ENCODE measurements at regions not wholly inside any gene's neighbourhood (a gene's known extent, or its start where the extent isn't known, plus 50 kb on each side); places are given as distances from the start of the nearest gene placed in this dataset.

DNA sequence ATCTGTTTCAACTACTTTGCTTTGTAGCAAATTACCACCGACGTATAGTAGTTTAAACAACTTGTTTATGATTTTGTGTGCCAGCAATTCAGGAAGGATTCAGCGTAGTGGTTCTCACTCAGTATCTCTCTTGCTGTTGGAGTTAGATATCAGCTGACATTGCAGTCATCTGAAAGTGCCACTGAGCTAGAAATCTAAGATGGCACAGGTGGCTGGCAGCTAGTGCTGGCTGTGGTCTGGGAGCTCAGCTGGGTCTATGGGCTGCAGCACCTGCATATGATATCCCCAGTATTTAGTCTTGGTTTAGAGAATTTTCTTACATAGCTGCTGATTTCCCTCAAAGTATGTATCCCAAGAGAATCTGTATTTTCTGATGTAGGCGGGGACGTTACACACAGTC lies 235.6 kb downstream of the SCG2 start:
- Histone ChIP-seq H3K9me3 (ENCODE audit: low read length) (no peaks in the 10 kb centered on the region), H2AFZ (ENCODE audit: low read length) (no peak overlapping the region), H3K79me2 (ENCODE audit: low read length) (no peaks in the 10 kb centered on the region), H3K4me1 (ENCODE audit: low read length) (no peaks in the 10 kb centered on the region), H3K4me2 (ENCODE audit: low read depth, low read length, poor library complexity, severe bottlenecking) (no peak overlapping the region), H4K20me1 (ENCODE audit: insufficient read depth, low read depth, low read length) (no peaks in the 10 kb centered on the region), H3K27ac (ENCODE audit: low read length) (no peak overlapping the region), H3K4me3 (ENCODE audit: low read length) (no peak overlapping the region), H3K27me3 (ENCODE audit: low read length) (0 out of 2 replicates have a peak, but pooled peaks cover 4% of the 10 kb centered on the region), H3K9me2 (replicated peaks; ENCODE audit: insufficient read depth, low read length) (no peaks in the 10 kb centered on the region), H3K36me3 (ENCODE audit: insufficient read depth, low read length) (no peaks in the 10 kb centered on the region), H3K9ac (ENCODE audit: low read length) (no peak overlapping the region)
- no peak for DNase-seq

DNA sequence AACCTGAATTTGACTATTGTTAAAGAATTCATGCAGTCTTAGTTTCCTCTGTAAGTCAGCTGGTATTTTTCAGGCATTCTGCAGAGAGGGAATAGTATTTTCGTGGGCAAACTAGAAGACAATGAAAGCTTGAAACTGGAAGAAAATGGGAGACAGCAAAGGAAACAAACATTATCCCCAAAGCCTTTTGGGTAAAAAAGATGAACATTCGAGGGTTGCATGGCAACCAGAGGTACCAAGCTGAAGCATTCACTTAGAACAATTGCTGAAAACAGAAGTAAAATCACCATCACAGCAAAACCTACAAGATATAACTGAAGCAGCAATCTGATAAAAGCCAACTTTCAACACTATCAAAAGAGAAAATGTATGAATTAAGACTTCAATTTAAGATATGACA lies 233.7 kb downstream of the SCG2 start:
- Histone ChIP-seq H2AFZ (ENCODE audit: low read length) (no peak overlapping the region), H4K20me1 (ENCODE audit: insufficient read depth, low read depth, low read length) (no peaks in the 10 kb centered on the region), H3K36me3 (ENCODE audit: insufficient read depth, low read length) (no peaks in the 10 kb centered on the region), H3K4me2 (ENCODE audit: low read depth, low read length, poor library complexity, severe bottlenecking) (no peak overlapping the region), H3K27me3 (ENCODE audit: low read length) (0 out of 2 replicates have a peak, but pooled peaks cover 4% of the 10 kb centered on the region), H3K79me2 (ENCODE audit: low read length) (no peaks in the 10 kb centered on the region), H3K9me3 (ENCODE audit: low read length) (no peaks in the 10 kb centered on the region), H3K27ac (ENCODE audit: low read length) (no peak overlapping the region), H3K4me1 (ENCODE audit: low read length) (no peaks in the 10 kb centered on the region), H3K9ac (ENCODE audit: low read length) (no peak overlapping the region), H3K9me2 (replicated peaks; ENCODE audit: insufficient read depth, low read length) (no peaks in the 10 kb centered on the region), H3K4me3 (ENCODE audit: low read length) (no peak overlapping the region)
- DNase-seq: no peak

DNA sequence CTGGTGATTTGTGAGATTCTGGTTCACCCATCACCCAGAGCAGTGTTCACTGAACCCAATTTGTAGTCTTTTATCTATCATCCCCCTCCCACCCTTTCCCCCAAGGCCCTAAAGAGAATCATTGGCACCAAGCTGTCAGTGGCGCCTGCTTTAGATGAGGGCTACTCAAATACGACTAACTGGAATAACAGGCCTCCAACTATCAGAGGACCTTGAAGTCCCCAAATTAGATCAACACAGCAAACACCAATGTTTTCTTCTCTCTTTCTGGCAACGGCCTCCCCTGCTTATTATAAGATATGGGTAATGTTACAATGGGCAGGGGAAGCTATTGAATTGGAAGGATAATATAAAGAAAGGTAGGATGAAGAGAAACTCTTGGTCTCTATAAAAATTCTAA lies 232.3 kb downstream of the SCG2 start:
- Histone ChIP-seq H3K9me3 (ENCODE audit: low read length) (no peaks in the 10 kb centered on the region), H2AFZ (ENCODE audit: low read length) (no peak overlapping the region), H3K27me3 (ENCODE audit: low read length) (no peaks in the 10 kb centered on the region), H3K36me3 (ENCODE audit: insufficient read depth, low read length) (no peaks in the 10 kb centered on the region), H3K27ac (ENCODE audit: low read length) (no peak overlapping the region), H3K79me2 (ENCODE audit: low read length) (no peaks in the 10 kb centered on the region), H3K4me2 (ENCODE audit: low read depth, low read length, poor library complexity, severe bottlenecking) (no peak overlapping the region), H3K9ac (ENCODE audit: low read length) (no peak overlapping the region), H3K4me1 (ENCODE audit: low read length) (no peaks in the 10 kb centered on the region), H3K4me3 (ENCODE audit: low read length) (no peak overlapping the region), H3K9me2 (replicated peaks; ENCODE audit: insufficient read depth, low read length) (no peaks in the 10 kb centered on the region), H4K20me1 (ENCODE audit: insufficient read depth, low read depth, low read length) (no peaks in the 10 kb centered on the region)
- DNase-seq: no peak

DNA sequence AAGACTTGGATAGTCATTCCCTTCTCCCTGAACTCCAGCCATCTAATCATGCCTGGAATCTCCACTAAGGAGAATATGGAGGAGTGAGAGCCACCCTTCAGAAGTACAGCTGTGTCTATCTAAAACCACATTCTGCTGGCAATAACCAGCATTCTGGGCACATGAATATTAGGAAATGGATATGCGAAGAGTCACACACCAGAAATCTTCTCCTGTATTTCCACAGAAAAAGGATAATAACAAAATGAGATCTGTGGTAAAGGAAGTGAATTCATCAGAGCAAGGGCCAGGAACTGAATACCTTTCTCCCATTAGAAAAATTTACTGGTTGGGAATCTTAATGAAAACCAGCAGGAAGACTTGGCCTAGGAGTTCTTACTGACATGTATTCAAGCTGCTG lies 218.8 kb downstream of the SCG2 start:
- no peak overlapping the region for H2AFZ ChIP-seq (ENCODE audit: low read length)

DNA sequence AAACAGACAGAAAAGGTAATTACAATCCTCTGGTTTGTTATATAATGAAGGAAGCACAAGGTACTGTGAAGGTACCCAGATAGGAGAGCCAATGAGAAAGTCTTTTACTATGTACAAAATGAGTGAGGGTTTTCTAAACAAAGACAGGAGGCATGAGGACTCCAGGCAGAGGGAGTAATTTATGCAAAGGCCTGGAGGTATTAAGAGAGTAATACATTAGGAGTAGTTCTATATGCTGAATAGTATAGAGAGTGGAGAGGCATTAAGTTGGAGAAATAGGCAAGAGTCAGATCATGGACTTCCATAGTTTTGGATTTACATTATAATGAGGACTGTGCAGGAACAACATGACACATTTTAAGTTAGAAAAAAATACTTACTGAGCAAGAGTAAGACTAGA lies 216.0 kb downstream of the SCG2 start:
- Histone ChIP-seq H3K9me2 (replicated peaks; ENCODE audit: insufficient read depth, low read length) (no peaks in the 10 kb centered on the region), H3K27ac (ENCODE audit: low read length) (no peak overlapping the region), H3K36me3 (ENCODE audit: insufficient read depth, low read length) (no peaks in the 10 kb centered on the region), H3K27me3 (ENCODE audit: low read length) (no peaks in the 10 kb centered on the region), H2AFZ (ENCODE audit: low read length) (no peak overlapping the region), H3K4me3 (ENCODE audit: low read length) (no peak overlapping the region), H3K9me3 (ENCODE audit: low read length) (no peaks in the 10 kb centered on the region), H3K4me1 (ENCODE audit: low read length) (no peaks in the 10 kb centered on the region), H3K79me2 (ENCODE audit: low read length) (no peaks in the 10 kb centered on the region), H3K9ac (ENCODE audit: low read length) (no peak overlapping the region), H4K20me1 (ENCODE audit: insufficient read depth, low read depth, low read length) (no peaks in the 10 kb centered on the region), H3K4me2 (ENCODE audit: low read depth, low read length, poor library complexity, severe bottlenecking) (no peak overlapping the region)
- DNase-seq: no peak

More for the DNA sequence above, 218.8 kb downstream of the SCG2 start:
- Histone ChIP-seq H3K4me1 (ENCODE audit: low read length) (no peaks in the 10 kb centered on the region), H3K79me2 (ENCODE audit: low read length) (no peaks in the 10 kb centered on the region), H3K9me2 (replicated peaks; ENCODE audit: insufficient read depth, low read length) (no peaks in the 10 kb centered on the region), H3K4me3 (ENCODE audit: low read length) (no peak overlapping the region), H4K20me1 (ENCODE audit: insufficient read depth, low read depth, low read length) (no peaks in the 10 kb centered on the region), H3K4me2 (ENCODE audit: low read depth, low read length, poor library complexity, severe bottlenecking) (no peak overlapping the region), H3K9me3 (ENCODE audit: low read length) (no peaks in the 10 kb centered on the region), H3K27me3 (ENCODE audit: low read length) (no peaks in the 10 kb centered on the region), H3K27ac (ENCODE audit: low read length) (no peak overlapping the region), H3K9ac (ENCODE audit: low read length) (no peak overlapping the region), H3K36me3 (ENCODE audit: insufficient read depth, low read length) (no peaks in the 10 kb centered on the region)
- no peak for DNase-seq

DNA sequence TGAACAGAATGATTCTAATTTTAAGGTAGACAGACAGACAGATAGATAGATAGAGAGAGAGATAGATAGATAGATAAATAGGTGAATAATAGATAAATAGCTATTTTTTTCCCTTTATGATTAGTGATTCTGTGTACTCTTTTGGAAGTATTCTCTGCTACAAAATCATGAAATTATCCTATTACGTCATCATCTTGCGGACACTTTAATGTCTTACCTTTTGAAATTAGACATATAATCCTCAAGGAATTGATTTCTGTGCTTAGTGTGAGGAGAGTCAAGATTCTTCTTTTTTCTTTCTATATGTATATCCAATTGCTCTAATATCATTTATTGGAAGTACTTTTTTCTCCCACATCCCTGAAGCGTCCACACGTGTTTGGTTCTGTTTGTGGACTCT lies 215.2 kb downstream of the SCG2 start:
- no peaks in the 10 kb centered on the region for H3K4me1 ChIP-seq (ENCODE audit: low read length)
- H3K4me3 ChIP-seq (ENCODE audit: low read length): no peak overlapping the region
- no peak overlapping the region for H3K27ac ChIP-seq (ENCODE audit: low read length)
- no peaks in the 10 kb centered on the region for H3K36me3 ChIP-seq (ENCODE audit: insufficient read depth, low read length)
- H4K20me1 ChIP-seq (ENCODE audit: insufficient read depth, low read depth, low read length): no peaks in the 10 kb centered on the region
- H3K27me3 ChIP-seq (ENCODE audit: low read length): no peaks in the 10 kb centered on the region
- H3K9me3 ChIP-seq (ENCODE audit: low read length): no peaks in the 10 kb centered on the region
- H3K9ac ChIP-seq (ENCODE audit: low read length): no peak overlapping the region
- no peak overlapping the region for H3K4me2 ChIP-seq (ENCODE audit: low read depth, low read length, poor library complexity, severe bottlenecking)
- no peaks in the 10 kb centered on the region for H3K9me2 ChIP-seq (replicated peaks; ENCODE audit: insufficient read depth, low read length)
- H3K79me2 ChIP-seq (ENCODE audit: low read length): no peaks in the 10 kb centered on the region
- H2AFZ ChIP-seq (ENCODE audit: low read length): no peak overlapping the region
- no peak for DNase-seq

DNA sequence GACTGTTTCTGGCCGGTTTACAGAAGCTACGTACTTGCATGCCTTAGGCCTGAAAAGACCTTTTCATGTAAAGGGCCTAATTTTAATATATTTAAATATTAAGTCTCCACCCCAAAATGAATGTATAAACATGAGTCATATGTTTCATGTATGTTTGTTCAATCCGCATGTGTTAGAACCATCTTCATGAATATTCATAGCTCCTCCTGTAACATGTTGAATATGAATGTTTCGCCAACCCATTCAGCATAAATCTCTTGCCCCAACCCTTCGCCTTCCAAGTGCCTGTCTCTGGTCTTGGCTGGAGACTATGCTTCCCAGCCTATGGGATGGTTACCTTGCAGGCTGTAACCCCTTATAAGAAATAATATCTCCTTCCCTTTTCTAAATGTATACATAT lies 212.5 kb downstream of the SCG2 start:
- H3K4me1 ChIP-seq (ENCODE audit: low read length): no peaks in the 10 kb centered on the region
- no peak overlapping the region for H2AFZ ChIP-seq (ENCODE audit: low read length)
- no peaks in the 10 kb centered on the region for H3K9me3 ChIP-seq (ENCODE audit: low read length)
- no peak for DNase-seq
- H3K4me3 ChIP-seq (ENCODE audit: low read length): no peak overlapping the region
- H3K9me2 ChIP-seq (replicated peaks; ENCODE audit: insufficient read depth, low read length): no peaks in the 10 kb centered on the region
- H3K79me2 ChIP-seq (ENCODE audit: low read length): no peaks in the 10 kb centered on the region
- H3K27ac ChIP-seq (ENCODE audit: low read length): no peak overlapping the region
- H4K20me1 ChIP-seq (ENCODE audit: insufficient read depth, low read depth, low read length): no peaks in the 10 kb centered on the region
- no peak overlapping the region for H3K4me2 ChIP-seq (ENCODE audit: low read depth, low read length, poor library complexity, severe bottlenecking)
- H3K36me3 ChIP-seq (ENCODE audit: insufficient read depth, low read length): no peaks in the 10 kb centered on the region
- no peaks in the 10 kb centered on the region for H3K27me3 ChIP-seq (ENCODE audit: low read length)
- H3K9ac ChIP-seq (ENCODE audit: low read length): no peak overlapping the region

DNA sequence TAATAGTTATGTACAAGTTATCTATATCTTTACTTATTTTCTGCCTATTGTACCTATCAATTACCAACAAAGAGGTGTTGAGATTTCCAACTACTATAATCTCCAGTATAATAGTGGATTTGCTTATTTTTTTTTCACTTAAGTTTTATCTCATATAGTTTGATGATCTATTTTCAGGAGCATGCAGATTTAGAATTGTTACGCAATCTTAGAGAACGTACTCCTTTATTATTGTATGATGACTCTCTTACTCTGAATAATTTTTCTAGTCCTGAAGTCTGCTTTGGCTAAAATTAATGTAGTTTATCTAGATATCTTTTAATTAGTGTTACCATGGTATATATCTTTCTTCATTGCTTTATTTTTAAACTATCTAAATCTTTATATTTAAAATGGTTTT lies 205.2 kb downstream of the SCG2 start:
- H3K9me2 ChIP-seq (replicated peaks; ENCODE audit: insufficient read depth, low read length): no peaks in the 10 kb centered on the region
- no peak overlapping the region for H3K4me2 ChIP-seq (ENCODE audit: low read depth, low read length, poor library complexity, severe bottlenecking)
- H3K27ac ChIP-seq (ENCODE audit: low read length): no peak overlapping the region
- no peaks in the 10 kb centered on the region for H3K27me3 ChIP-seq (ENCODE audit: low read length)
- H3K4me3 ChIP-seq (ENCODE audit: low read length): no peak overlapping the region
- H3K9ac ChIP-seq (ENCODE audit: low read length): no peak overlapping the region
- DNase-seq: no peak
- no peaks in the 10 kb centered on the region for H3K4me1 ChIP-seq (ENCODE audit: low read length)
- H3K9me3 ChIP-seq (ENCODE audit: low read length): no peaks in the 10 kb centered on the region
- H4K20me1 ChIP-seq (ENCODE audit: insufficient read depth, low read depth, low read length): no peaks in the 10 kb centered on the region
- H3K36me3 ChIP-seq (ENCODE audit: insufficient read depth, low read length): no peaks in the 10 kb centered on the region
- no peak overlapping the region for H2AFZ ChIP-seq (ENCODE audit: low read length)
- H3K79me2 ChIP-seq (ENCODE audit: low read length): no peaks in the 10 kb centered on the region

DNA sequence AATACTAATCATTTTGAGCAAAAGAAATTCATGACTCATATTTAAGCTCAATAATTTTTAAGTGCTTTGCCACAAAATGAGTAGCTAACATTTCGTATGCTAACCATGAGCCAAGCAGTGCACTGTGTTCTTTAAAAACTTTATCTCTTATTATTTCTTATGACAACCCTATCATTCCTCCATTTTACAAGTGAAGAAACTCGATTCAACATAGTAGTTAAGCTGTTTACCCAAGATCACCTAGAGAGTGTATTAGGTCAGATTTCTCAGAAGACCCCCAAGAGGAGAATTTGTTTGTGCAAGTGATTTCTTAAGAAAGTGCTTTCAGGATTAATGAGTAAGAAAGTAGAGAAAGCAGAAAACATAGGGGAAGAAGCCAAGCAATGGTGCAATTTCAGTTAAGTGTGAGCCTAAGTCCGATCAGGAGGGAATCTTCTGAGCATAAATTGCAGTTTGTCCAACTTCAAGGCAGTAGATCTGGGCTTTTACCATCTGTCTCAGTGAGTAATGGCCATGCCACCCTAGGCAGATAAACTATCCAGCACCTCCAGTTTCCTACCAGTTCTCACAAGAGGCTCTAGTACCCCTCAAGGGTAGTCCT lies 202.7 kb downstream of the SCG2 start:
- no peak overlapping the region for H3K4me3 ChIP-seq (ENCODE audit: low read length)
- H2AFZ ChIP-seq (ENCODE audit: low read length): no peak overlapping the region
- no peaks in the 10 kb centered on the region for H3K36me3 ChIP-seq (ENCODE audit: insufficient read depth, low read length)
- H3K9ac ChIP-seq (ENCODE audit: low read length): no peak overlapping the region
- H3K27me3 ChIP-seq (ENCODE audit: low read length): no peaks in the 10 kb centered on the region
- no peak for DNase-seq
- no peaks in the 10 kb centered on the region for H3K9me3 ChIP-seq (ENCODE audit: low read length)
- H3K4me2 ChIP-seq (ENCODE audit: low read depth, low read length, poor library complexity, severe bottlenecking): no peak overlapping the region
- H4K20me1 ChIP-seq (ENCODE audit: insufficient read depth, low read depth, low read length): no peaks in the 10 kb centered on the region
- no peaks in the 10 kb centered on the region for H3K4me1 ChIP-seq (ENCODE audit: low read length)
- H3K79me2 ChIP-seq (ENCODE audit: low read length): no peaks in the 10 kb centered on the region
- no peak overlapping the region for H3K27ac ChIP-seq (ENCODE audit: low read length)
- H3K9me2 ChIP-seq (replicated peaks; ENCODE audit: insufficient read depth, low read length): no peaks in the 10 kb centered on the region
